ENCODE measurements at regions not wholly inside any gene's neighbourhood (a gene's known extent, or its start where the extent isn't known, plus 50 kb on each side); places are given as distances from the start of the nearest gene placed in this dataset.
"Not testable (repeated sequence)": the region's sequence is repeated elsewhere in the genome, so short reads cannot be mapped to it uniquely, and the experiment has no call there.

DNA sequence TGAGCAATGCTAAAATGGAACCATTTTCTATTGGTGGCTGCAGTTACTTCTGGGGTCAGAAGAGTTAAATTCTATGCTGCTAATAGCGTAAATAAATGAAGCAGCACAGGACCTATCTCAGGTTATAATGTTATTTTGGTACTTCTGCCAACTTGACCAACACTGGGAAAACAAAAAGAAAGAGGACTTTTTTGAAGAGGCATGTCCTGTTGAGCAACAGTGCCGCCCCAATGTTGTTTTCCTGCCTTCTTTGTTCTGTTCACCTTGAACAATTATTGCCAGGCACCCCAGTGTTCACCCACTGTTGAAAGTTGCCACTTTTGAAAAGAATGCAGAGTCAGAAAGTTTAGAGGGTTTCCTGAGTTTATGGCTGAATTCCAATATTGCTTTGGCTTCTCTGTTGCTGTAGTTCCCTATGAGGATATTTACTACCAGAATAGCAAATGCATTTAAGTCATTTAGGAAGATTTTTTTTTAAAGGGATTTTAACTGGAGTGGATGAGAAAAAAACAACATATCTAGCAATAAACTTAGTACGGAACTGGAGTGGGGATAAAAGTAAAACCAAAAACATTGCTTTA is 679.0 kb upstream of the DPPA4 start:
- no peak for DNase-seq

DNA sequence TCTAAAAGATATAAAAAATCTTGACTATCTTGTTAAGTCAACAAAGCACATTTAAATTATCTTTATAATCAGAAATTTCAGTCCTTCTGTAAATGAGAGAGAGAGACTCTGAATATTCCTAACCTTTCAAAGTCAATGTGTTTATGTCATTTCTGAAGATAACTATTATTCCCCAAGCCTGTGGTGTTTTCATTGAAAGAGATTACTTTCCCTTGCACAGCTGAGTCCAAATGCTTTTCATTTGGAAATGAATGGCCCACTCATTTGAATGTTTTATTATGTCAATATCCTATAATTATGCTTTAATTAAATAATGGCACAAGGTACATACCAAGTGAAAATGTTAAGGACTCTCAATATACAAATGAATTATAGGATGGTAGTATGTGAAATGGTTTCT is 680.0 kb upstream of the DPPA4 start:
- no peak for DNase-seq

DNA sequence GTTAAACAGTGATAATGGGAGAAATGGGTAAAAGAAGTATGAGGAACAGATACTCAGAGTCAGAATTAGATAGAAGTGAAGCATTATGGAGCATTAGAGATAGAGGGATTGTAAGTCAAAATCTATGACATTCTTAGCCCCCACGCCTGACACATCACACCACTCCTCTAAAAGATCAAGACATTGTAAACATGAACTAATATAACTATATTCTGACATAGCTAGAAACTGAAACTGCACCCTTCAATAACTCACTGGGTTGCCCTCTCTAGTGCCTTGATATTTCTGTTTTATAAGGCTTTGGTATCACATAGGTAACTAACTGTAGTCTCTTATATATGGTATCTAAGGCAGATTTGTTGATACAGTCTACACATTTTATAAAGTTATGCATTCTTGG is 684.3 kb upstream of the DPPA4 start:
- DNase-seq, result no peak

DNA sequence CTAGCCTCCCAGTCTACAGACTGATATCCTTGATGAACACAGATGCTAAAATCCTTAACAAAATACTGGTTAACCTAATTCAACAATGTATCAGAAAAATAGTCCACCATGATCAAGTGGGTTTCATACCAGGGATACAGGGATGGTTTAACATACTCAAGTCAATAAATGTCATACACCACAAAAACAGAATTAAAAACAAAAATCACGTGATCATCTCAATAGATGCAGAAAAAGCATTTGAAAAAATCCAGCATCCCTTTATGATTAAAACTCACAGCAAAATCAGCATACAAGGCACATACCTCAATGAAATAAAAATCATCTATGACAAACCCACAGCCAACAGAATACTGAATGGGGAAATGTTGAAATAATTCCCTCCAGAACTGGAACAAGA is 685.7 kb upstream of the DPPA4 start:
- not testable (repeated sequence) for DNase-seq

DNA sequence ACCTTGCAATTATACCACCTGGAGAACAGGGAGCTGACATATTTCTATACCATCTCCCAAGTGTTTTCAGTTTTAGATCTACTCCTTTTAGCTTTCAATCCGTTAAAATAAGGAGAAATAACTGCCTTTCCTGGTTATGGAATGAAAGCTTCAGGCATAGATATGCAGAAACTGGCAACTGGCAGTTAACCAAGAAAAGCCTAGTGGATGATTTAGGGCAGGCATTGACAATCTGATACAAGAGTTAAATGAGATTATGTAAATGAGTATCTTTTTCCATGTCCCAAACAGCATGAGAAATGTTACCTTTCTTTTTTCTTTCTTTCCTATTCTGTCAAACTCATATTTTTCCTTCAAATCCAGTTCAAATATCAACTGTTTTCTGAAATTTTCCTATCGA is 689.1 kb upstream of the DPPA4 start:
- DNase-seq, result no peak

DNA sequence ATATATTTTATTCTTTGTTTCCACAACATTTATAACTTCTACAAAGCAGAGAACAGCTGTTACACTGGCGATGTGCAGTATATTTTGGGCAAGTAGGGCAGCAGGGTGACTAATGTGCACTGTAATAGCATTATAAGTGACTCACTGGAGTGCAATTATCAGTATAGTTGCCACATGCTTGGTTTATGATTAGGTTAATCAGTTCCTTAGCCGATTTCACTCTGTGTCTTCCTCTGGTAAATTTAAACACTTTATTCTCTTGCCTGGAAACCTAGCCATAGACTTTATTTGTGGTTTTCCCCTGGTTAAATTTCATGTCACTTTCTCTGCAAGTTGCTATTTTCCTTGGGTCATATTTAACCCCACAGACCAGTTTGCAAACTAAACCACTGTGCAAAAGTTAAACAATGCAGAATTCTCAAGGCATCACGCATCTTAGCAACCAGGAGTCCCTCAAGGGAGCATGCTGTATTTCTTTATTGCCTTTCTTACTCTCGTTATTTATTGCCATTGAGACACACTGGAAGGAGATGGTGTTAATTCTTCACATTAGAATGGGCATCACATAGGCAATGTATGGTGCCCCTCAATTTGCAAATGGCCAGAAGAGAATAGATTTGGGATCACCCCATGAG is 690.2 kb upstream of the DPPA4 start:
- no peak for DNase-seq

DNA sequence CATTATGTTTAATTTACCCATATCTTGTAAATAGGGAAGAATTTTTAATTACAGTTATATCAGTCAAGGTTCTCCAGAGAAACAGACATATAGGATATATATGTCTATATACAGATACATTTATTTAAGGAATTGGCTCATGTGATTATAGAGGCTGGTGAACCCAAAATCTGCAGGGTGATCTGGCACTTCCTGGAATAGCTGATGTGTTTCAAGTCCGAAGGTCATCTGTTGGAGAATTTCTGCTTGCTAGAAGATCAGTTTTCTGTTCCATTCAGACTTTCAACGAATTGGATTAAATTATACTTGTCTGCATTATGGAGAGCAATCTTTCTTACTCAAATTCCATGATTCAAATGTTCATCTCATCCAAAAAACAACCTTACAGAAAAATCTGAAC is 694.6 kb upstream of the DPPA4 start:
- no peak for DNase-seq

DNA sequence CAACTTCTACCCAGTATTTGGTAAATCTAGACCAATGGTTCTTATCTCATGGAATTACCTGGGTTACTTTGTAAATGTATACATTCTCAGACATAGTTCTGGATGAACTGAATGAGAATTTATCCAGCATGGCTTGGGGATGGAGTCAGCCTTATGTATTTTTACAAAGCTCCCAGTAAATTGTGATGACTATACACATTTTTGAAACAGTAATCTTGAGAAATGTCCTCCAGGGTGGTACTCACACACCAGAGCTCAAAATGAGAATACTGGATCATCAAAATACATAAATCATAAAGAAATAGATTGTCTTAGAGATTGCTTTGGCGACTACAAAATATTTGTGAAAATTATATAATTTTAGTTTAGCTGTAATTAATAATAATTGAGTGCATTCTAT is 722.1 kb upstream of the DPPA4 start:
- DNase-seq, result no peak

DNA sequence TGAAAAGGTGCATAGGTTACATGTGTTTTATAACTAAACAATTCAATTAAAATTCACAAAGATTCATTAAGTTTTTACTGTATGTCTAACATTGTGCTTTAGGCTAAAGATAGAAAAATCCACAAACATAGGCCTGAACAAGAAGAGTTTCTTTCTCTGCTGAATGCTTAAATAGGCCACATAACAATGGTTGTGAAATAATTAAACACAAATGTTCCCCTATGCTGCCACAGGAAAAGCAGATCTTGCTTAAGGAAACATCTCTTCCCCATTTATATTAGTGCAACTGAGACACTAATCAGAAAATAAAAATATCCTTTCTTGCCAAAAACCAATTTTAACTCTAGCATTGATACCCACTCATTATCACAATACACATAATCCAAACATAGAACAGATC is 725.4 kb upstream of the DPPA4 start:
- no peak for DNase-seq

DNA sequence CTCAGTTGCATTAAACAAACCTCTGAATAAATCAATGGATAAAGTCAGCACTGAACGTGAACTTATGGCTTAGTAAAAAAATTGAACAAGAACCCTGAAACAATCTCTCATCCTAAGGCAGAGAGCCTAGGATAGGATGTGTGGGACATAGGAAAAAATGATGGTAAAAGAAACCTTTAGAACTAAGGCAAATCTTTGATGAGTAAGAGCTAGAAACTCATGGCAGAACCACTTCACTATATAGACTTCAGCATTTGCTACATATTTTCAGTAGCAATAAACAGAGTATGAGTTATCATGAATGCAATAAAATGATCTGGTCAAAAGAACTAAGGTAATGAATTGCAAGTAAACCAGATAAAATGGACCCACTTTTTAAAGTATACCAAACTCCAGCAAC is 725.8 kb upstream of the DPPA4 start:
- no peak for DNase-seq

DNA sequence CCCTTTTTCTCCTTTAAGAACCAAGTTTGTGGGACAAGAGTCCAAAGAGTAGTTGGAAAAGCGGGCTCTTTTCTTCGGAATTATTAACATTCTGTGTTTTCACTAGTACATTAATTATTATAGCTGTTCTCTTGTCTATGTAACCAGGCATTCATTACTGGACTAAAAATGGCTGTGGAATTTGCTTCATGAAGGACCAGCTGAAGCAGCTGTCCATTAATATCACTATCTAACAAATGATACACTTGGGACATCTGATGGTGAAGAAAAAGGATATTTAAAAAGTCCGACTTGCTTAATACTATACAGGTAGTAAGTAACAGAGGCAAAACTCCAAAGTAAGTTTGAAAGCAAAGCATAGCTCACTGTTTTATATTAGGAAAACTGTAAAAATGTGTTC is 728.9 kb upstream of the DPPA4 start:
- DNase-seq, result no peak

DNA sequence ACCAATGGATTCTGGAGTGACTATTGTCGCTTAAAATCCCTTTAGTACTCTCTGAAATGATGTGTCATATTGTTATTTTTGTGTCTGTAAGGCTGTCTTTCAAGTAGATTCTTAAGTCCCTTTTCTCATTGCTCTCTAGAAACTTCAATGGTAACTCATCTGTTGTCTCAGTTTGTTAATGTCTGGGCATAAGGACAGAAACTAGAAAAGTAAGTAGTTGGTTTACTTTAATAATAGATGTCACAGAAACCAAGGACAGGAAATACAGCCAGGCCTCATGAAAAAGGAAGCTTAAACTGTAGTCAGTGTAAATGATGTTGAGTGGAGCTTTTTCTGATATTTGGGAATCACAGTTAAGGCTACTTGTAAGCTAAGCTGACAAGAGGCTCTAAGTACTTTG is 730.2 kb upstream of the DPPA4 start:
- DNase-seq, result no peak

DNA sequence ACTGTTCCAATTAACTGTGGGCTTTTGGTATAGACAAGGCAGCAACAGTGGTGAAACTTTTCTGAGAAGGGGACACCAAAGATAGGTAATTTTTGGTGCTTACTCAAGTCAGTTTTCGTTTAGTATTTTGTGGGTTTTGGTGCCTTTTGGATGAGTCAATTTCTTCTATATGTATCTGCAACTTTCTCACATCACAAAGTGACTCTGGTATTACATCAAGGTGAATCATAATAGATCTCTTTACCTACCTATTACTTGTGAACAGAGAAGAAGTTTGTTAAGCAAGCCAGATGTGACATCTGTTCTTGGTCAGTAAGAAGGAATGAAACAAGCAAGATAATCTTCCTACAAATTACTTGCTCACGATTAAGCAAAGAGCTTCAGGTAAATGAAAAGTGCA is 732.4 kb upstream of the DPPA4 start:
- no peak for DNase-seq

DNA sequence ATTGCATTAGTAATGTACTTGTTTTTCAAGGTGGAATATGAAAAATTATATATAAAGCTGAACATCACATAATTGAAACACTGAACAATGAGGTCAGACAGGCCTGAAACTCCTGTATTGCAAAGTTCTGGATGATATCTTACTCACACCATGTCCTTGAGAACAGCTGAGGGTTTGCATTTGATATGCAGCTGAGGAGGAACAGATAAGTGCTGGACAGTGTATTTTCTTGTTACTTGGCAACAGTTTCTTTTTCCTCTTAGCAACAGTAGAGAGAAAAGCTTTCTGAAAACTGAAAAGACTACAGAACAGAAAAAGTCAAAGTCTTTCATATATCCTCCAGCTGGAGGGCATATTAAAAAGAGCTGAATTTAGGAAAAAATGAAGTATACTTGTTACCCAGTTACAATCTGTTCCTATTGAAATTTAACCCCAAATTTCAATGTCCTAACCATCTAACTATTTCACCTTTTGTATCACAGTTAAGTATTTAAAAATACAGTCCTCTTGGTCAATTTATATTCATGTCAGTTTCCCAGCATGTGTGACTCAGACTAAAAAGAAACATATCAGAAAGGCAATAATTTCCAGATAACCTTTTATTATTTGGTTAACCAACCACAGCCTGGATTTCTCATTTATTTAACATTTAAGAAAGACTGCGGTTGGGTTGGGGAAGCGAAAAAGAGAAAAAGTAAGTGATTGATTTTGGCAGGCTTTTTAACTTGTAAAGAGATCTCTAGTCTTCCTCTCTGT is 733.0 kb upstream of the DPPA4 start:
- DNase-seq, result no peak

DNA sequence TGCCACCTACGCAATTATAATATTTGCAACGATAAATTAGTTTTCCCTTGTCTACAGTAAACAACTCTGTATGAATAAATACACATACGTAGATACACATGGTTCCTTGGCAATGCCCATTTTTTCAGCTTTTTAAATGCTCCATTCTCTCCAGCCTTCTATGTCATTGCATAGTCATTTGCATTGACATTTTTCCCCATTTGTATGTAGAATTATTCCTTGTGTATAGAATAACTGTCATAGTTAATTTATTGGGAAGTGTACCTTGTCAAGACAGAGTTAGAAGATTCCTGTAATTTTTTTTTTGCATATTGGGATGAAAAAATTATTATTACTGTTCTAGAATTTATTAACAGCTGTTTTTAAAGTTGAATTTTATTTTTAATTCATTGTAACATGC is 736.7 kb upstream of the DPPA4 start:
- no peak for DNase-seq

DNA sequence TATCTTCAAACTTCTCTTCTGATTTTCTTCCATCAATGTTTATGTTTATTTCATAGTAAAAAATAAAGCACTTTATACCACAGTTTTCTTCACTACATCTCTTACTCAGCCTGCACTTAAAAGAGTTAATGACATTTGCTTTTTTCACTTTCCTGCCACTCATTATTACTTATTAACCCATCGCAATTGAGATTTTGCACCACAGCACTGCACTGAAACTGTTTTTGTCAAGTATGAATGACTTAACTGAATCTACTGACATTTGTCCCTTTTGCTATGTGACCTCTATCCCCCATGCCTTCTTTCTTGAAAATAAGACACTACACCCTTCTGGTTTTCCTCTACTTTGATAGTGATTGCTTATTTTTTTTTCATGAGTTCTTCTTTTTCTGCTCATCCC is 739.7 kb upstream of the DPPA4 start:
- no peak for DNase-seq

DNA sequence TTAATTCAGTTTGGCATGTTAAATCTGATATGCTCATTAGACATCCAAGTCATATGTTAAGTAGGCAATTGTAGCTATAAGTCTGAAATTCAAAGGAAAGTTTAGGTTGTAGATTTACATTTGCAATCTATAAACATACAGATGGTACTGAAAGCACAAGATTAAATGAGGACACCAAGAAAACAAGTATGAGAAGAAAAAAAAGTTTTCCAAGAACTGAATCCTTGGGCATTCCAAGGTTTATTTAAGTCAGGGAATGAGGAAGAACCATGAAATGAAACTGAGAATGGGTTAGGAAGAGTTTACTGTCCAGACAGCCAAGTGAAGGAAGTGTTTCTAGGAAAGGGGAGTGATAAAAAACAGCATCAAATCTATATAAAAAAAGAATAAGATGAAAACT is 756.1 kb upstream of the DPPA4 start:
- no peak for DNase-seq

DNA sequence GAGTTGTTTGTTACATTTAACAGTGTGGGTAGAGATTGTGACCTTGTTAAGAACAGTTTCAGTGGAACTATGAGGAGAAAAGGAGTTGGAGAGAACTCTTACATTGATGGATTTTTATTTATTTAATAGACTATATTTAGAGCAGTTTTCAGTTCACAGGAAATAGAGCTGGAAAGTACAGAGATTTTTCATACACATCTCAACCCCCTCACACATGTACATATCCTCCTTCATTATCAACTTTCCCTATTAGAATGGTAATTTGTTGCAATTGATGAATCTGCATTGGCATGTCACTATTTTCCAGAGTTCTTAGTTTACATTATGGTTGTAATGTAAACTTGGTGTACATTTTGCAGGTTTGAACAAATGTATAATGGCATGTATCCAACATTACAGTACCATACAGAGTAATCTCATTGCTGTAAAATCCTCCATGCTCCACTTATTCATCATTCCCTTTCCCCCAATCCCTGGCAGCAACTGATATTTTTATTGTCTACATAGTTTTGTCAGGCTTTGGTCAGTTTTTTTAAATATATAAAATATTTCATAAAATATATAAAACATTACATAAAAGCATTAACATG is 756.6 kb upstream of the DPPA4 start:
- no peak for DNase-seq

DNA sequence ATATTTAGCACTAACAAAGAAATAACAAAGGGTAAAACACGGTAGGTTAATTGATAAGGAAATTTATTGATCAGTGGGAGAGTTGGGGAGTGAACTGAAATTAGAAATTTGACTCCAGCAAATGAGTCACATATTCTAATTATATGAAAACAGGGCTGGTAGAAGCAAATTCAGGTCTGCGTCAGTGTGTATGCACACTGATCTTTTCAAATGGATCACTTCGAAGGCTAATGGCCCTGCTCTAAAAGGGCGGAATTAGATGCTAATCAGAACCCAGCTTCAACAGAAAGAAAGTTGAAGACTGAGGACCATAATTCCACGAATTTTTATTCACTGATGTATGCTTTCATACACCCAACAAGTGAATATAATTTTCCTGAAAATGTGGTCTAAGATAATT is 762.4 kb upstream of the DPPA4 start:
- no peak for DNase-seq

DNA sequence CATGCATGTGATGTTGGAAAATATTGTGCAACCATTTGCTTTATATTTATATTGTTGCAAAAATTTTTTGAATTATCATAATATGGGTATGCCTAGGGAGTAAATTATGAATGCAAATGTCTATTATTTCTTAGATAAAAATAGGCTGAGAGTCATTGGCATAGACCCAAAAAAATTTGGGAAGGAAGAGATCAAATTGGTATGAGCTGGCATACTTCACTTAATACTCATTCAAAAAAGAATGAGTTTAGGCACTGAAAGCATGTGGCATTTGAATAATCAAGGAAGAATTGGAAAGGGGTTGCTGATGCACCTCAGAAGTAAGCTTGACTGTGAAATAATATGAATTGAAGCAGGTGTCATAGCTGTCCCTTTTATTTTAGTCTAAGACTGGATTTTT is 764.0 kb upstream of the DPPA4 start:
- DNase-seq, result no peak

DNA sequence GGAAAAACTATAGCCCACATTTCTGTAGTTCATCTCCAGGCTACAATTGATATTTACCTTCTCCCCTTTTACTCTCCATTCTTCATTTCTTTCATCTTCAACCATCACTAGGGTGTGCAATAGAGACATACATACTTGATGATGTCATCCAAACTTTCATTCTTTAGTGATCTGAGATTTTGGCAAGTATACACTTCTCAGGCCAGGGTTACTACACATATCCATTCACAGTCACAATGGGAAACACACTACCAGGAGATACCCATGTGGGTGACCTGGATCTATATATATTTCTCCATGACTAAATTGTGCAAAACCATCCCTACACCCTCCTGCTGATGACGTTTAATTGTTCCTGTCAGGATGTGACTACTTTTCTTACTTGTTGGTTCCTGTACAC is 769.5 kb upstream of the DPPA4 start:
- no peak for DNase-seq

DNA sequence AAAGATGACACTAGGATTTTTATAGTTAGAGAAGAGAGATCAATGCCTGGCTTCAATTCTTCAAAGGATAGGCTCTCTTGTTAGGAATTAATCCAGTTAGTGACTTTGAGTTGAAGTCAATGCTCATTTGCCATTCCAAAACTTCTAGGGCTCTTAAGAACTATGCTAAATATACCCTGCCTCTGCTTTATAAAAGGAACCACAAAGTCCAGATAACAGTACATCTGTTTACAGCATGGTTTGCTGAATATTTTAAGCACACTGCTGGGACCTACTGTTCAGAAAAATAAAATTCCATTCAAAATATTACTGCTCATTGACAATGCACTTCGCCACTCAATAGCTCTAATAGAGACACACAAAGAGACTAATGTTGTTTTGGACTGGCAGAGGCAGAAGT is 786.6 kb upstream of the DPPA4 start:
- no peak for DNase-seq

DNA sequence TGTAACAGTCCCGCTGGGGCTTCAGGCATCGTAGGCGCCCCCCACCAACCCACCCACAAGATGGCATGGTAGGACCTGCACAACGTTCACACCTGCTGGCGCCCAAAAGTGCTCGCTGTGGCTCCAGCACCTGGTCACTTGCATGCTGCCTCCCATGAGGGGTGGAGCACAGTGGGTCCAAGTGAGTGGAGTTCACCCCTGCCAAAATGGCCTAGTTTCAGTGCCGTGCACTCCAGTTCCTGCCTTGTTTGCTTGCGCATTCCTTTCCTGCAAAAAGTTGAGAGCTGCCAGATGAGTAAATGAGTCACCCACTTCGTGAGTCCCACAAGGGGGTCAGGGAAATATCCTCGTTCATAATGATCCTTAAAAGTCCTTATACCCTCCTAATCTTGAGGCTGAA is 788.7 kb upstream of the DPPA4 start:
- no peak for DNase-seq

DNA sequence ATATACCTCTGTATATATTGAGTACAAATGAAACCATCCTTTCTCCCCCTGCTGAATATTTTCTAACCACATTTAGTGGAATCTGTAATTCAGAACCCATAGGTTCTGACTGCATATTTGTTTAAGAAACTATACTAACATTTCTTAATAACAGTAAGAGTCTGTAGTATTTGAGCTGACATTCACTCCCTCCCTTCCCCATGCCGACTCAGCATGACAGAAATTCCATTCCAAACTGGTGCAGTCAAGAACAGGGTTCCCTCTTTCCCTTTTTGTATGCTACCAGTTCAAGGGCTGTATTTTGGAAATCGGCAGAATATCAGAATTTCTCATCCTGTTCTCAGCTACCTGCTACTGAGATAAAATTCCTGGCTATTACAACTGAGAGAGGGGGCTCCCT is 796.6 kb upstream of the DPPA4 start:
- DNase-seq, result no peak
